Activated T-helper 1 cell treated with anti-CD3 and anti-CD28 coated beads, Interleukin-2, amount 50 U/mL, for 16 hours (primary cell): ENCODE measurements at regions not wholly inside any gene's neighbourhood (a gene's known extent, or its start where the extent isn't known, plus 50 kb on each side); places are given as distances from the start of the nearest gene placed in this dataset.
"Not testable (repeated sequence)": the region's sequence is repeated elsewhere in the genome, so short reads cannot be mapped to it uniquely, and the experiment has no call there.

ENCODE experiments used
- DNase-seq, 2 donors: peaks; one replicate each; pipeline ENCODE4 v3.0.0-alpha.2; 2020; ENCODE audit warnings: low read depth in 1 of 2, low spot score in 1 of 2

- not testable (repeated sequence) for DNase-seq
Observed at GRCh38 chr2:128679680-128680079, 361.0 kb upstream of the HS6ST1 start.

- no peak for DNase-seq
Observed at GRCh38 chr2:128681507-128681906, 362.8 kb upstream of the HS6ST1 start.

GRCh38 chr2:128682266-128682665 is 363.6 kb upstream of the HS6ST1 start:
- DNase-seq: no peak

- no peak for DNase-seq
Observed at GRCh38 chr2:128682729-128683284, 364.1 kb upstream of the HS6ST1 start.

GRCh38 chr2:128684523-128684922 is 365.9 kb upstream of the HS6ST1 start:
- DNase-seq: no peak

GRCh38 chr2:128685841-128686496 is 367.3 kb upstream of the HS6ST1 start:
- no peak for DNase-seq

- no peak for DNase-seq
Observed at GRCh38 chr2:128686497-128686859, 367.8 kb upstream of the HS6ST1 start.

GRCh38 chr2:128686881-128687555 is 368.4 kb upstream of the HS6ST1 start:
- DNase-seq: no peak

GRCh38 chr2:128687565-128687964 is 368.9 kb upstream of the HS6ST1 start:
- no peak for DNase-seq

GRCh38 chr2:128689971-128690370 is 371.3 kb upstream of the HS6ST1 start:
- DNase-seq: no peak

- no peak for DNase-seq
Observed at GRCh38 chr2:128690431-128690830, 371.8 kb upstream of the HS6ST1 start.

GRCh38 chr2:128690869-128691268 is 372.2 kb upstream of the HS6ST1 start:
- DNase-seq: no peak

GRCh38 chr2:128691526-128691925 is 372.9 kb upstream of the HS6ST1 start:
- no peak for DNase-seq

- no peak for DNase-seq
Observed at GRCh38 chr2:128692895-128693742, 374.5 kb upstream of the HS6ST1 start.

- no peak for DNase-seq
Observed at GRCh38 chr2:128693743-128694029, 375.0 kb upstream of the HS6ST1 start.

- no peak for DNase-seq
Observed at GRCh38 chr2:128695646-128696220, 377.1 kb upstream of the HS6ST1 start.

- no peak for DNase-seq
Observed at GRCh38 chr2:128696421-128696820, 377.8 kb upstream of the HS6ST1 start.

GRCh38 chr2:128701418-128701817 is 382.8 kb upstream of the HS6ST1 start:
- DNase-seq: no peak

- DNase-seq: no peak
Observed at GRCh38 chr2:128702616-128703015, 383.9 kb upstream of the HS6ST1 start.

GRCh38 chr2:128708106-128708816 is 389.6 kb upstream of the HS6ST1 start:
- no peak for DNase-seq

GRCh38 chr2:128710242-128710641 is 391.6 kb upstream of the HS6ST1 start:
- no peak for DNase-seq
